Right lobe of liver (tissue), 4 donors: ENCODE measurements at regions not wholly inside any gene's neighbourhood (a gene's known extent, or its start where the extent isn't known, plus 50 kb on each side); places are given as distances from the start of the nearest gene placed in this dataset.

Experiments used
- POLR2A ChIP-seq: fragments of 450-650 bp; IDR thresholded peaks from one replicate; pipeline ENCODE4 v1.6.1; 2017; ENCODE audit warnings: antibody characterized with exemption, mild to moderate bottlenecking
- TF ChIP-seq, protein P1 (sequence below), 4 donors: fragments of 200-600 bp in 3 of 4; fragments of 450-650 bp in 1 of 4; IDR thresholded peaks; one replicate each; pipeline versions ENCODE4 v1.5.1 to v1.8.0; 2016 to 2022; ENCODE audit warnings: antibody characterized with exemption in 4 of 4, mild to moderate bottlenecking in 2 of 4
- donor health status: DM: no; HTN: no; CAD: no.
- donor health status: DM: no; HTN: no; CAD: no.
- donor health status: DM: no; HTN: yes; CAD: no.

GRCh38 chr3:65142456-65142855 lies 454.7 kb upstream of the ADAMTS9 start:
- TF ChIP-seq POLR2A: no peak
- TF ChIP-seq, protein P1, sequence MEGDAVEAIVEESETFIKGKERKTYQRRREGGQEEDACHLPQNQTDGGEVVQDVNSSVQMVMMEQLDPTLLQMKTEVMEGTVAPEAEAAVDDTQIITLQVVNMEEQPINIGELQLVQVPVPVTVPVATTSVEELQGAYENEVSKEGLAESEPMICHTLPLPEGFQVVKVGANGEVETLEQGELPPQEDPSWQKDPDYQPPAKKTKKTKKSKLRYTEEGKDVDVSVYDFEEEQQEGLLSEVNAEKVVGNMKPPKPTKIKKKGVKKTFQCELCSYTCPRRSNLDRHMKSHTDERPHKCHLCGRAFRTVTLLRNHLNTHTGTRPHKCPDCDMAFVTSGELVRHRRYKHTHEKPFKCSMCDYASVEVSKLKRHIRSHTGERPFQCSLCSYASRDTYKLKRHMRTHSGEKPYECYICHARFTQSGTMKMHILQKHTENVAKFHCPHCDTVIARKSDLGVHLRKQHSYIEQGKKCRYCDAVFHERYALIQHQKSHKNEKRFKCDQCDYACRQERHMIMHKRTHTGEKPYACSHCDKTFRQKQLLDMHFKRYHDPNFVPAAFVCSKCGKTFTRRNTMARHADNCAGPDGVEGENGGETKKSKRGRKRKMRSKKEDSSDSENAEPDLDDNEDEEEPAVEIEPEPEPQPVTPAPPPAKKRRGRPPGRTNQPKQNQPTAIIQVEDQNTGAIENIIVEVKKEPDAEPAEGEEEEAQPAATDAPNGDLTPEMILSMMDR (IDR thresholded peaks at IDR 0.05): no peak
